ENCODE measurements at regions not wholly inside any gene's neighbourhood (a gene's known extent, or its start where the extent isn't known, plus 50 kb on each side); places are given as distances from the start of the nearest gene placed in this dataset.

DNA sequence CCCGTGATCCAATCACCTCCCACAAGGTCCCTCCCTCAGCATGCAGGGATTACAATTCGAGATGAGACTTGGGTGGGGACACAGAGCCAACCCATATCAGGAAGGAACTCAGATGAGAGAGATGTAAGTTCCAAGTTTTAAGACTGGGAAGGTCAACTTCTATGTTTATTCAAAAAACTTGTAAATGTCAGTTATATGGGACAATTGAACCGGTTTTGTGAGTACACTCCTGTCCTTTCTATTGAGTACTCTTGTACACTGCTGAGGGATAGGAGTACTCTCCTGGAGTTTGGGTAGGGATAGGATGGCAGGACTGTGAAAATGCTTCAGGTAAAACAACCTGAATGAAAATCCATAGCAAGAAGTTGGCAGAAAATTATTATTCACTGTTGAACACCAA is 239.1 kb downstream of the ZNF674 start:
- TF ChIP-seq, protein P1, sequence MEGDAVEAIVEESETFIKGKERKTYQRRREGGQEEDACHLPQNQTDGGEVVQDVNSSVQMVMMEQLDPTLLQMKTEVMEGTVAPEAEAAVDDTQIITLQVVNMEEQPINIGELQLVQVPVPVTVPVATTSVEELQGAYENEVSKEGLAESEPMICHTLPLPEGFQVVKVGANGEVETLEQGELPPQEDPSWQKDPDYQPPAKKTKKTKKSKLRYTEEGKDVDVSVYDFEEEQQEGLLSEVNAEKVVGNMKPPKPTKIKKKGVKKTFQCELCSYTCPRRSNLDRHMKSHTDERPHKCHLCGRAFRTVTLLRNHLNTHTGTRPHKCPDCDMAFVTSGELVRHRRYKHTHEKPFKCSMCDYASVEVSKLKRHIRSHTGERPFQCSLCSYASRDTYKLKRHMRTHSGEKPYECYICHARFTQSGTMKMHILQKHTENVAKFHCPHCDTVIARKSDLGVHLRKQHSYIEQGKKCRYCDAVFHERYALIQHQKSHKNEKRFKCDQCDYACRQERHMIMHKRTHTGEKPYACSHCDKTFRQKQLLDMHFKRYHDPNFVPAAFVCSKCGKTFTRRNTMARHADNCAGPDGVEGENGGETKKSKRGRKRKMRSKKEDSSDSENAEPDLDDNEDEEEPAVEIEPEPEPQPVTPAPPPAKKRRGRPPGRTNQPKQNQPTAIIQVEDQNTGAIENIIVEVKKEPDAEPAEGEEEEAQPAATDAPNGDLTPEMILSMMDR (IDR thresholded peaks at IDR 0.05): no peak
- no peak for TF ChIP-seq POLR2A (IDR thresholded peaks at IDR 0.05)
